ENCODE measurements at regions not wholly inside any gene's neighbourhood (a gene's known extent, or its start where the extent isn't known, plus 50 kb on each side); places are given as distances from the start of the nearest gene placed in this dataset.
"Not testable (repeated sequence)": the region's sequence is repeated elsewhere in the genome, so short reads cannot be mapped to it uniquely, and the experiment has no call there.

GRCh38 chr19:29012457-29012856 lies 200.5 kb downstream of the UQCRFS1 start:
- no peak for DNase-seq (ENCODE audit: low spot score)

- no peak for DNase-seq (ENCODE audit: low spot score)
Measured at GRCh38 chr19:29010276-29010675, 202.7 kb downstream of the UQCRFS1 start.

- DNase-seq (ENCODE audit: low spot score) = no peak
Measured at GRCh38 chr19:29006057-29006735, 206.8 kb downstream of the UQCRFS1 start.

- no peak for DNase-seq (ENCODE audit: low spot score)
Measured at GRCh38 chr19:29004796-29005195, 208.2 kb downstream of the UQCRFS1 start.

- DNase-seq (ENCODE audit: low spot score) = no peak
Measured at GRCh38 chr19:29003641-29004409, 209.1 kb downstream of the UQCRFS1 start.

- peak; percentile 40 for DNase-seq (ENCODE audit: low spot score)
Measured at GRCh38 chr19:29002336-29002735, 210.6 kb downstream of the UQCRFS1 start.

GRCh38 chr19:29001597-29002245 lies 211.2 kb downstream of the UQCRFS1 start:
- DNase-seq (ENCODE audit: low spot score) = peak; percentile 66

GRCh38 chr19:29001141-29001581 lies 211.8 kb downstream of the UQCRFS1 start:
- peak; percentile 26 for DNase-seq (ENCODE audit: low spot score)

- DNase-seq (ENCODE audit: low spot score) = no peak
Measured at GRCh38 chr19:28999724-29000433, 213.1 kb downstream of the UQCRFS1 start.

- DNase-seq (ENCODE audit: low spot score) = no peak
Measured at GRCh38 chr19:28998974-28999373, 214.0 kb downstream of the UQCRFS1 start.

- DNase-seq (ENCODE audit: low spot score) = not testable (repeated sequence)
Measured at GRCh38 chr19:28997866-28998265, 215.1 kb downstream of the UQCRFS1 start.

GRCh38 chr19:28990522-28990921 lies 222.4 kb downstream of the UQCRFS1 start:
- DNase-seq (ENCODE audit: low spot score) = no peak

- DNase-seq (ENCODE audit: low spot score) = no peak
Measured at GRCh38 chr19:28989739-28990138, 223.2 kb downstream of the UQCRFS1 start.

- DNase-seq (ENCODE audit: low spot score) = no peak
Measured at GRCh38 chr19:28988066-28988465, 224.9 kb downstream of the UQCRFS1 start.

- no peak for DNase-seq (ENCODE audit: low spot score)
Measured at GRCh38 chr19:28987177-28987576, 225.8 kb downstream of the UQCRFS1 start.

- no peak for DNase-seq (ENCODE audit: low spot score)
Measured at GRCh38 chr19:28985201-28985600, 227.8 kb downstream of the UQCRFS1 start.

- DNase-seq (ENCODE audit: low spot score) = no peak
Measured at GRCh38 chr19:28984315-28984714, 228.6 kb downstream of the UQCRFS1 start.

GRCh38 chr19:28983430-28983829 lies 229.5 kb downstream of the UQCRFS1 start:
- DNase-seq (ENCODE audit: low spot score) = no peak

- no peak for DNase-seq (ENCODE audit: low spot score)
Measured at GRCh38 chr19:28981994-28982393, 231.0 kb downstream of the UQCRFS1 start.

GRCh38 chr19:28981518-28981917 lies 231.4 kb downstream of the UQCRFS1 start:
- no peak for DNase-seq (ENCODE audit: low spot score)

- DNase-seq (ENCODE audit: low spot score) = no peak
Measured at GRCh38 chr19:28980236-28980868, 232.6 kb downstream of the UQCRFS1 start.

GRCh38 chr19:28977826-28978225 lies 235.1 kb downstream of the UQCRFS1 start:
- no peak for DNase-seq (ENCODE audit: low spot score)

Data from globus pallidus (tissue), 1 donor.